ENCODE measurements at regions not wholly inside any gene's neighbourhood (a gene's known extent, or its start where the extent isn't known, plus 50 kb on each side); places are given as distances from the start of the nearest gene placed in this dataset.

GRCh38 chr6:16949716-16950115 lies 152.1 kb upstream of the STMND1 start:
- peaks cover 0 to 3% of the 10 kb centered on the region in 2 experiments for H3K27me3 ChIP-seq (ENCODE audit: control insufficient read depth in 2 of 2, insufficient read depth in 2 of 2, low read length in 2 of 2)
- DNase-seq (ENCODE audit: low read depth, low spot score) (no peak), FAIRE-seq (no peak)
- H3K9ac ChIP-seq (replicated peaks; ENCODE audit: extremely low read depth, insufficient read depth, low read length) = no peak overlapping the region
- H3K4me1 ChIP-seq (ENCODE audit: control insufficient read depth, extremely low read depth, insufficient read depth, low read length) = peaks cover 11% of the 10 kb centered on the region
- TF ChIP-seq JUN (IDR thresholded peaks at IDR 0.05; ENCODE audit: borderline replicate concordance, insufficient read depth, insufficient read length, low read depth) (no peak), POLR2A (IDR thresholded peaks at IDR 0.05; ENCODE audit: low read depth, low read length) (no peak), MYC (IDR thresholded peaks at IDR 0.05; ENCODE audit: low read depth, low read length) (no peak), EZH2 (IDR thresholded peaks at IDR 0.05; ENCODE audit: borderline replicate concordance, low read depth, low read length, severe bottlenecking) (no peak), CTCF (IDR thresholded peaks at IDR 0.05; ENCODE audit: extremely low read depth in 1 of 2, insufficient read depth in 1 of 2, low read depth in 1 of 2, low read length in 2 of 2) (no peak), GATA2 (IDR thresholded peaks at IDR 0.05; ENCODE audit: insufficient read depth, insufficient read length, low read depth, low read length) (no peak), FOS (IDR thresholded peaks at IDR 0.05; ENCODE audit: borderline replicate concordance, insufficient read depth, low read length) (no peak), MAX (IDR thresholded peaks at IDR 0.05; ENCODE audit: insufficient read depth, insufficient read length) (no peak), POLR2AphosphoS5 (IDR thresholded peaks at IDR 0.05; ENCODE audit: insufficient read depth, low read depth, low read length) (no peak)
- no TSS peak for BruUV-seq (replicated peaks)
- H3K4me3 ChIP-seq (replicated peaks in 1 of 3; ENCODE audit: insufficient read depth in 1 of 3, low read depth in 1 of 3, low read length in 3 of 3) = no peak overlapping the region
- H3K36me3 ChIP-seq (ENCODE audit: control insufficient read depth in 2 of 2, extremely low read depth in 1 of 2, insufficient read depth in 2 of 2, low read length in 2 of 2) = no peaks in the 10 kb centered on the region
- ChIA-PET CTCF (interaction anchor here (1.9 to 6.8 kb wide), 3 partner anchors 13 to 15 kb away, joined by 4 to 41 read pairs (median 15); no protein-coding TSS in a partner anchor), POLR2A (no interaction called here)
- no peaks in the 10 kb centered on the region for H3K9me3 ChIP-seq (replicated peaks; ENCODE audit: control insufficient read depth, insufficient read depth, low read length)
- no peaks in the 10 kb centered on the region for H3K9me1 ChIP-seq (replicated peaks; ENCODE audit: control insufficient read depth, extremely low read depth, insufficient read depth, low read length)
- H3K27ac ChIP-seq (ENCODE audit: insufficient read depth, low read depth, low read length) = no peak overlapping the region
- H4K20me1 ChIP-seq (replicated peaks; ENCODE audit: control insufficient read depth, extremely low read depth, insufficient read depth, low read length) = no peaks in the 10 kb centered on the region
- dilution Hi-C loops (cut with MboI; ENCODE audit: extremely low pct_ligation_motif_present, low sequenced_read_pairs) (no loop called here), intact Hi-C loops (cut with micrococcal nuclease) (no loop called here)
- H3K4me2 ChIP-seq (ENCODE audit: insufficient read depth, low read length) = no peak overlapping the region
- H2AFZ ChIP-seq (ENCODE audit: low read depth, low read length) = no peak overlapping the region
- H3K79me2 ChIP-seq (ENCODE audit: control insufficient read depth, insufficient read depth, low read length) = no peaks in the 10 kb centered on the region

Measured in endothelial cell of umbilical vein (primary cell).